ENCODE measurements at regions not wholly inside any gene's neighbourhood (a gene's known extent, or its start where the extent isn't known, plus 50 kb on each side); places are given as distances from the start of the nearest gene placed in this dataset.

- no peak for DNase-seq (ENCODE audit: low read depth)
- TF ChIP-seq CTCF (conservative IDR thresholded peaks at IDR 0.05; ENCODE audit: low read depth, low read length), result no peak
- H3K4me3 ChIP-seq (ENCODE audit: low read depth, low read length), result no peak overlapping the region
Observed at GRCh38 chr12:114123108-114123507, 157.0 kb upstream of the RBM19 start.

- no peak for DNase-seq (ENCODE audit: low read depth)
- no peak for TF ChIP-seq CTCF (conservative IDR thresholded peaks at IDR 0.05; ENCODE audit: low read depth, low read length)
- H3K4me3 ChIP-seq (ENCODE audit: low read depth, low read length), result no peak overlapping the region
Observed at GRCh38 chr12:114122016-114122415, 155.9 kb upstream of the RBM19 start.

- DNase-seq (ENCODE audit: low read depth), result no peak
- TF ChIP-seq CTCF (conservative IDR thresholded peaks at IDR 0.05; ENCODE audit: low read depth, low read length), result no peak
- H3K4me3 ChIP-seq (ENCODE audit: low read depth, low read length), result no peak overlapping the region
Observed at GRCh38 chr12:114119316-114119715, 153.2 kb upstream of the RBM19 start.

GRCh38 chr12:114096461-114096860 is 130.3 kb upstream of the RBM19 start:
- H3K4me3 ChIP-seq (ENCODE audit: low read depth, low read length), result no peak overlapping the region
- no peak for TF ChIP-seq CTCF (conservative IDR thresholded peaks at IDR 0.05; ENCODE audit: low read depth, low read length)

GRCh38 chr12:114093520-114093919 is 127.4 kb upstream of the RBM19 start:
- H3K4me3 ChIP-seq (ENCODE audit: low read depth, low read length), result no peak overlapping the region
- TF ChIP-seq CTCF (conservative IDR thresholded peaks at IDR 0.05; ENCODE audit: low read depth, low read length), result no peak
- DNase-seq (ENCODE audit: low read depth), result no peak

More at GRCh38 chr12:114096461-114096860, 130.3 kb upstream of the RBM19 start:
- DNase-seq (ENCODE audit: low read depth), result no peak

- DNase-seq (ENCODE audit: low read depth), result no peak
- H3K4me3 ChIP-seq (ENCODE audit: low read depth, low read length), result no peak overlapping the region
- no peak for TF ChIP-seq CTCF (conservative IDR thresholded peaks at IDR 0.05; ENCODE audit: low read depth, low read length)
Observed at GRCh38 chr12:114092981-114093380, 126.9 kb upstream of the RBM19 start.

- DNase-seq (ENCODE audit: low read depth), result no peak
- no peak overlapping the region for H3K4me3 ChIP-seq (ENCODE audit: low read depth, low read length)
- TF ChIP-seq CTCF (conservative IDR thresholded peaks at IDR 0.05; ENCODE audit: low read depth, low read length), result no peak
Observed at GRCh38 chr12:114090211-114090610, 124.1 kb upstream of the RBM19 start.

Measured in epithelial cell of proximal tubule (primary cell).